RWPE2 (cell line): ENCODE measurements at regions not wholly inside any gene's neighbourhood (a gene's known extent, or its start where the extent isn't known, plus 50 kb on each side); places are given as distances from the start of the nearest gene placed in this dataset.
A peak's percentile ranks its signal among the peaks of the same experiment; 100 is the strongest.
"Not testable (repeated sequence)": the region's sequence is repeated elsewhere in the genome, so short reads cannot be mapped to it uniquely, and the experiment has no call there.

ENCODE experiments used
- ATAC-seq: fragments of 200-7000 bp; cut with Tn5 transposase; 3 replicates; pipeline ENCODE4 v1.9.1; 2021; ENCODE audit warnings: low read depth
- DNase-seq: peaks from one replicate; pipeline ENCODE4 v3.0.0-alpha.2; 2020; ENCODE audit warnings: low spot score
- H3K27ac ChIP-seq: fragments of 450-650 bp; 2 replicates; pipeline ENCODE4 v1.5.1; 2017; ENCODE audit warnings: mild to moderate bottlenecking; ENCODE audit not compliant: poor library complexity, severe bottlenecking
- H3K27me3 ChIP-seq: fragments of 250-450 bp; sonication (Bioruptor Pico); 2 replicates; pipeline ENCODE4 v1.5.1; 2021; ENCODE audit warnings: mild to moderate bottlenecking, moderate library complexity; ENCODE audit not compliant: insufficient read depth, poor library complexity, severe bottlenecking
- H3K36me3 ChIP-seq: fragments of 250-450 bp; sonication (Bioruptor Pico); 2 replicates; pipeline ENCODE4 v1.5.1; 2020; ENCODE audit warnings: low read depth, mild to moderate bottlenecking, moderate library complexity
- H3K4me1 ChIP-seq: fragments of 250-450 bp; sonication (Bioruptor Pico); 2 replicates; pipeline ENCODE4 v1.5.1; 2021; ENCODE audit warnings: mild to moderate bottlenecking, moderate library complexity; ENCODE audit not compliant: insufficient read depth, poor library complexity, severe bottlenecking
- H3K4me3 ChIP-seq: fragments of 250-450 bp; sonication (Bioruptor Pico); 2 replicates; pipeline ENCODE4 v1.5.1; 2021; ENCODE audit warnings: mild to moderate bottlenecking, moderate library complexity; ENCODE audit not compliant: severe bottlenecking
- H3K9me3 ChIP-seq: fragments of 250-450 bp; sonication (Bioruptor Pico); 2 replicates; pipeline ENCODE4 v1.5.1; 2021; ENCODE audit warnings: mild to moderate bottlenecking, moderate library complexity; ENCODE audit not compliant: severe bottlenecking
- CTCF ChIP-seq: fragments of 450-650 bp; IDR thresholded peaks from one replicate; pipeline ENCODE4 v1.5.1; 2017; ENCODE audit warnings: mild to moderate bottlenecking, moderate library complexity; ENCODE audit not compliant: poor library complexity, severe bottlenecking

DNA sequence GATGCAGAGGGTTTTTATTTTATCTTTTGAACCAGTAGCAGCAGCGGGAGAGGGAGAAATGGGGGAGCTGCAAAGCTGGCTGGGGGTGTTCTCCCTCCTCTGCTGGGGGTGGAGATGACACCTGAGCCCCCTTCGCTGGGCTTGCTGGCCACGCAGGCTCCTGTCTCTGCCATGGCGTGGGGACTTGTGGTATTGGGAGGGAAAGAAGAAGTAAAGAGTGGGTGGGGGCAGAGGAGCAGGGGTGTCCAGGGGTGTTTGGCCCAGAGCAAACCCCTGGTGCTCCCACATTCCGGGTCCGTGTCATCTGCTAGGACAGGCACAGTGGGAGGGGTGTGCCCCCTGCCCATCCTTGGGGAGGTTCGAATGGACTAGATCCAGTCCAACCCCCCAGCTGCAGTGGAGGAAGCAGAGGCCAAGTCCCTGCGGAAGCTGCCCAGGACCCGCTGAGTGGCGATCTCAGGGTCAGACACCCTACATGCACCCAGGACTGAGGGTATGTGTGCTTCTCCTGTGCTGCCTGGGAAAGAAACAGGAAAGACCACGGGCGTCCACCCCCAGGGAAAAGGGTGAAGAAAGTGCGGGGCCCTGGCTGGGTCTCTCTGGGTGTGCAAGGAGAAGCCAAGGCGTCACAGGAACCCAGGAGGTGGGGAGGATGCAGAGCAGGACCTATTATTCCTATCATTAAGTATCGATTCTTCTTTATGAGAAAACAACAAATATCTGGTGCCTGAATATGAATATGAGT lies 163.2 kb downstream of the TRIM43 start:
- H3K27ac ChIP-seq, ATAC-seq, H3K9me3 ChIP-seq, H3K4me3 ChIP-seq, H3K27me3 ChIP-seq, H3K4me1 ChIP-seq, DNase-seq, H3K36me3 ChIP-seq: not testable (repeated sequence)

GRCh38 chr2:95755956-95756669 lies 164.3 kb downstream of the TRIM43 start:
- not testable (repeated sequence) for H3K9me3 ChIP-seq, H3K36me3 ChIP-seq, H3K4me1 ChIP-seq, H3K4me3 ChIP-seq, H3K27me3 ChIP-seq, ATAC-seq, H3K27ac ChIP-seq, DNase-seq

DNA sequence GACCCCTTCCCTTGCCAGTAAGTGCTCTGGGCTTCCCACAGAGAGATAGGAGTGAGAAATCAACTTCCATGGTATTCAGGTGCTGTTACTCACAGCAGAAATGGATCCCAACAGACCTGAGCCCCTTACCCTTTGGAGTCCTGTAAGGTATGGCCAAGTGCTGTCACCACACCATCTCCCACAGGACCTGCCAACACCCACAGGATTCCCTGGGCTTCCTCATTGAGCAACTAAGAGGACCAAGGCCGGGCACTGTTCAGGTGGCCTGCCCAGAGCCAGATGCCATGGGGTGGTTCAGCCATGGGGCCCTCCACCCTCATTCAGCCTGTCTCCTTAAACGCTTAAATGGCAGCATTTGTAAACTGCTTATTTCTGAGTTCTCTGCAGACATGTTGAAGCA lies 166.2 kb downstream of the TRIM43 start:
- DNase-seq (no peak), ATAC-seq (no peak)
- Histone ChIP-seq H3K4me3 (no peak overlapping the region), H3K9me3 (no peaks in the 10 kb centered on the region), H3K27ac (no peak overlapping the region), H3K27me3 (no peaks in the 10 kb centered on the region), H3K4me1 (peaks cover 2% of the 10 kb centered on the region), H3K36me3 (no peaks in the 10 kb centered on the region)
- no peak for TF ChIP-seq CTCF

- peaks cover 2% of the 10 kb centered on the region for H3K4me1 ChIP-seq
- H3K36me3 ChIP-seq: no peaks in the 10 kb centered on the region
- no peak for TF ChIP-seq CTCF
- no peak overlapping the region for H3K4me3 ChIP-seq
- no peak for DNase-seq
- H3K27ac ChIP-seq: no peak overlapping the region
- no peaks in the 10 kb centered on the region for H3K27me3 ChIP-seq
- no peak for ATAC-seq
- H3K9me3 ChIP-seq: no peaks in the 10 kb centered on the region
Observed at GRCh38 chr2:95759481-95760246, 167.9 kb downstream of the TRIM43 start.

- no peak for DNase-seq
- Histone ChIP-seq H3K36me3 (no peaks in the 10 kb centered on the region), H3K4me3 (no peak overlapping the region), H3K9me3 (no peaks in the 10 kb centered on the region), H3K27ac (no peak overlapping the region), H3K27me3 (no peaks in the 10 kb centered on the region), H3K4me1 (peaks cover 2% of the 10 kb centered on the region)
- TF ChIP-seq CTCF: no peak
- ATAC-seq: peak; percentile 90
Observed at GRCh38 chr2:95760806-95761525, 169.2 kb downstream of the TRIM43 start.
